MM.1S (cell line): ENCODE measurements at regions not wholly inside any gene's neighbourhood (a gene's known extent, or its start where the extent isn't known, plus 50 kb on each side); places are given as distances from the start of the nearest gene placed in this dataset.

Experiments used
- EZH2 ChIP-seq: fragments of 300-600 bp; sonication (generic); optimal IDR thresholded peaks from 2 replicates; pipeline ENCODE3; 2017; ENCODE audit warnings: low read depth, mild to moderate bottlenecking, antibody characterized with exemption, low read length, mixed read lengths
- EZH2phosphoT487 ChIP-seq: fragments of 300-600 bp; sonication (generic); IDR thresholded peaks from 2 replicates; pipeline ENCODE4 v1.6.1; 2018; ENCODE audit warnings: antibody characterized with exemption, low read length
- TF ChIP-seq, protein P1 (sequence below): fragments of 300-600 bp; sonication (generic); IDR thresholded peaks from 2 replicates; pipeline ENCODE4 v1.5.1; 2016; ENCODE audit warnings: antibody characterized with exemption, low read length, mixed read lengths

DNA sequence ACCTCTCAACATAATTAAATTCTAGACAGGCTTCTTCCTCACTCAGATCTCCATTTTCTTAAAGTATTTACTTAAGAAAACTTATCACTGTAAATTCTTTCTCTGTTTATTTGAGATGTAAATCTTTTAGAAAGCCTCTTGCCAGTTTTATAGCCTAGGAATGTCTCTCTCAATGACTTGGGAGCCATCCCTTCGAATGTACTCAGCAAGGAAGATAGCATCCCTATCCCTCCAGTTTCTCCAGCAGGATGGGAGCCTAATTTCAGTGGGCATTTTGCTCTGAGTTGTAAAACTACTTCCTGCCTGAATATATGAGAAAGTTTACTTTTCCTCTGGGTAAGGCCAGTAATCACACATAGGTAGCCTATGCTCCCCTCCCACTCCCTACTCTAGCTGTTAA is 558.5 kb upstream of the ARRDC3 start:
- TF ChIP-seq, protein P1, sequence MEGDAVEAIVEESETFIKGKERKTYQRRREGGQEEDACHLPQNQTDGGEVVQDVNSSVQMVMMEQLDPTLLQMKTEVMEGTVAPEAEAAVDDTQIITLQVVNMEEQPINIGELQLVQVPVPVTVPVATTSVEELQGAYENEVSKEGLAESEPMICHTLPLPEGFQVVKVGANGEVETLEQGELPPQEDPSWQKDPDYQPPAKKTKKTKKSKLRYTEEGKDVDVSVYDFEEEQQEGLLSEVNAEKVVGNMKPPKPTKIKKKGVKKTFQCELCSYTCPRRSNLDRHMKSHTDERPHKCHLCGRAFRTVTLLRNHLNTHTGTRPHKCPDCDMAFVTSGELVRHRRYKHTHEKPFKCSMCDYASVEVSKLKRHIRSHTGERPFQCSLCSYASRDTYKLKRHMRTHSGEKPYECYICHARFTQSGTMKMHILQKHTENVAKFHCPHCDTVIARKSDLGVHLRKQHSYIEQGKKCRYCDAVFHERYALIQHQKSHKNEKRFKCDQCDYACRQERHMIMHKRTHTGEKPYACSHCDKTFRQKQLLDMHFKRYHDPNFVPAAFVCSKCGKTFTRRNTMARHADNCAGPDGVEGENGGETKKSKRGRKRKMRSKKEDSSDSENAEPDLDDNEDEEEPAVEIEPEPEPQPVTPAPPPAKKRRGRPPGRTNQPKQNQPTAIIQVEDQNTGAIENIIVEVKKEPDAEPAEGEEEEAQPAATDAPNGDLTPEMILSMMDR: no peak
- no peak for TF ChIP-seq EZH2
- no peak for TF ChIP-seq EZH2phosphoT487
